ENCODE measurements at regions not wholly inside any gene's neighbourhood (a gene's known extent, or its start where the extent isn't known, plus 50 kb on each side); places are given as distances from the start of the nearest gene placed in this dataset.

GRCh38 chr6:115221198-115221597 lies 839.5 kb downstream of the FRK start:
- TF ChIP-seq, protein P1, sequence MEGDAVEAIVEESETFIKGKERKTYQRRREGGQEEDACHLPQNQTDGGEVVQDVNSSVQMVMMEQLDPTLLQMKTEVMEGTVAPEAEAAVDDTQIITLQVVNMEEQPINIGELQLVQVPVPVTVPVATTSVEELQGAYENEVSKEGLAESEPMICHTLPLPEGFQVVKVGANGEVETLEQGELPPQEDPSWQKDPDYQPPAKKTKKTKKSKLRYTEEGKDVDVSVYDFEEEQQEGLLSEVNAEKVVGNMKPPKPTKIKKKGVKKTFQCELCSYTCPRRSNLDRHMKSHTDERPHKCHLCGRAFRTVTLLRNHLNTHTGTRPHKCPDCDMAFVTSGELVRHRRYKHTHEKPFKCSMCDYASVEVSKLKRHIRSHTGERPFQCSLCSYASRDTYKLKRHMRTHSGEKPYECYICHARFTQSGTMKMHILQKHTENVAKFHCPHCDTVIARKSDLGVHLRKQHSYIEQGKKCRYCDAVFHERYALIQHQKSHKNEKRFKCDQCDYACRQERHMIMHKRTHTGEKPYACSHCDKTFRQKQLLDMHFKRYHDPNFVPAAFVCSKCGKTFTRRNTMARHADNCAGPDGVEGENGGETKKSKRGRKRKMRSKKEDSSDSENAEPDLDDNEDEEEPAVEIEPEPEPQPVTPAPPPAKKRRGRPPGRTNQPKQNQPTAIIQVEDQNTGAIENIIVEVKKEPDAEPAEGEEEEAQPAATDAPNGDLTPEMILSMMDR (IDR thresholded peaks at IDR 0.05; ENCODE audit: low read depth, low read length, poor library complexity, severe bottlenecking) = no peak
- TF ChIP-seq EZH2phosphoT487 (IDR thresholded peaks at IDR 0.05; ENCODE audit: borderline replicate concordance, low read length) = no peak
